ENCODE measurements at regions not wholly inside any gene's neighbourhood (a gene's known extent, or its start where the extent isn't known, plus 50 kb on each side); places are given as distances from the start of the nearest gene placed in this dataset.

DNA sequence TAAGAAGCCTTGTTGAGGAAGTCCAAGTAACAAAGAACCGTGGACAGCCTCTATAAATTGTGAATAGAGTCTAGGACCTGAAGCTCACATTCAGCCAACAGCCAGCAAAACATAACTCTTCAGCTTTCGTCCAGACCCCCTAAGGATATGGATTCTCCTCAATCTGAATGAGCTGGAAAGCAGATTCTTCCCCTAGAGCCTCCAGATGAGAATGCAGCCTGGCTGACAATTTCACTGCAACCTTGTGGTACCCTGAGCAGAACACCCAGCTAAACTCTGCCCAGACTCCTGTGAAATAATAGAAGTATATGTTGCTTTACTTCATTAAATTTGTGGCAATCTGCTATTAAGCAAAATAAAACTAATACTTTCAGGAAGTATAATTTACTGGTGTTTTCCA is 483.5 kb upstream of the SLC8A1 start:
- DNase-seq (ENCODE audit: low read depth, low spot score) (no peak), FAIRE-seq (no peak), ATAC-seq (no peak)
- CTCF ChIA-PET = no interaction called here
- Histone ChIP-seq H3K9ac (ENCODE audit: control insufficient read depth, insufficient read depth, low read length) (no peak overlapping the region), H3K27ac (ENCODE audit: control insufficient read depth, insufficient read depth) (no peak overlapping the region), H3K36me3 (ENCODE audit: control insufficient read depth in 2 of 2, insufficient read depth in 2 of 2, low read length in 1 of 2) (no peaks in the 10 kb centered on the region), H3K4me3 (no peak overlapping the region), H3K79me2 (ENCODE audit: control insufficient read depth, insufficient read depth, low read length) (no peaks in the 10 kb centered on the region), H4K20me1 (ENCODE audit: control insufficient read depth, insufficient read depth) (no peaks in the 10 kb centered on the region), H3K27me3 (replicated peaks in 1 of 2; ENCODE audit: control insufficient read depth in 2 of 2, insufficient read depth in 2 of 2, low read length in 1 of 2) (no peaks in the 10 kb centered on the region), H2AFZ (ENCODE audit: control insufficient read depth, low read depth, low read length) (no peak overlapping the region), H3K4me1 (ENCODE audit: control insufficient read depth, insufficient read depth, low read length) (no peaks in the 10 kb centered on the region), H3K9me3 (replicated peaks; ENCODE audit: control insufficient read depth, insufficient read depth, low read length) (no peaks in the 10 kb centered on the region), H3K4me2 (ENCODE audit: control insufficient read depth, insufficient read depth) (no peak overlapping the region)
- intact Hi-C loops (cut with micrococcal nuclease; ENCODE audit: unreplicated experiment) = no loop called here
- POLR2A ChIA-PET = no interaction called here
- 0% methylated on average over 2 of the region's 2 CpGs for WGBS (ENCODE audit: insufficient coverage, insufficient replicate concordance, low lambda C conversion rate, missing lambda C conversion rate)
- RAD21 ChIA-PET (ENCODE audit: unreplicated experiment) = no interaction called here
- TF ChIP-seq CEBPB (IDR thresholded peaks at IDR 0.05; ENCODE audit: borderline replicate concordance in 1 of 2, low read depth in 2 of 2, low read length in 2 of 2) = no peak
- no peak for TF ChIP-seq SMC3 (IDR thresholded peaks at IDR 0.05; ENCODE audit: borderline replicate concordance, low read length)
- TF ChIP-seq CHD1 (IDR thresholded peaks at IDR 0.05; ENCODE audit: low read depth, low read length) = no peak
- TF ChIP-seq IKZF1 (conservative IDR thresholded peaks at IDR 0.05) = no peak
- in situ Hi-C loops (cut with MboI) = no loop called here
- BruUV-seq (replicated peaks) = no TSS peak
- SMC1A ChIA-PET (ENCODE audit: uncharacterized antibody, unreplicated experiment) = no interaction called here

DNA sequence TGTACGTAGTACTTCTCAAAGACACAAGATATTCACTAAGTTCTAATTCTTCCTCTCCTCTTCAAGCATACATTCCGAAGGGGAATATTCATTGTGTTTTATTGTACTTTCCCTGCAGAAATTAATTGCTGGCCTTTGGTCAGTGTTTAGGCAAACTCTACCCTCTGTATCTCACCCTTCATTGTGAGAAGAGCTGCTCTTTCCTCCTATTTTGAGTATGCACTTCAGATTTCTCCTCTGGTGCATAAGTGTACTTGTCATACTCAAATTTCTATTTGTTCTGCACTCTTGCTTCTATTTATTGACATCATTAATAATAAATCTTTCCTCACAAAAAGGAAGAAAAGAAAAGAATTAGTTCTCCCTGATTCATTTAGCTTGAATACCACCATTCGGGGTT is 485.4 kb upstream of the SLC8A1 start:
- no TSS peak for BruUV-seq (replicated peaks)
- TF ChIP-seq, protein P1, sequence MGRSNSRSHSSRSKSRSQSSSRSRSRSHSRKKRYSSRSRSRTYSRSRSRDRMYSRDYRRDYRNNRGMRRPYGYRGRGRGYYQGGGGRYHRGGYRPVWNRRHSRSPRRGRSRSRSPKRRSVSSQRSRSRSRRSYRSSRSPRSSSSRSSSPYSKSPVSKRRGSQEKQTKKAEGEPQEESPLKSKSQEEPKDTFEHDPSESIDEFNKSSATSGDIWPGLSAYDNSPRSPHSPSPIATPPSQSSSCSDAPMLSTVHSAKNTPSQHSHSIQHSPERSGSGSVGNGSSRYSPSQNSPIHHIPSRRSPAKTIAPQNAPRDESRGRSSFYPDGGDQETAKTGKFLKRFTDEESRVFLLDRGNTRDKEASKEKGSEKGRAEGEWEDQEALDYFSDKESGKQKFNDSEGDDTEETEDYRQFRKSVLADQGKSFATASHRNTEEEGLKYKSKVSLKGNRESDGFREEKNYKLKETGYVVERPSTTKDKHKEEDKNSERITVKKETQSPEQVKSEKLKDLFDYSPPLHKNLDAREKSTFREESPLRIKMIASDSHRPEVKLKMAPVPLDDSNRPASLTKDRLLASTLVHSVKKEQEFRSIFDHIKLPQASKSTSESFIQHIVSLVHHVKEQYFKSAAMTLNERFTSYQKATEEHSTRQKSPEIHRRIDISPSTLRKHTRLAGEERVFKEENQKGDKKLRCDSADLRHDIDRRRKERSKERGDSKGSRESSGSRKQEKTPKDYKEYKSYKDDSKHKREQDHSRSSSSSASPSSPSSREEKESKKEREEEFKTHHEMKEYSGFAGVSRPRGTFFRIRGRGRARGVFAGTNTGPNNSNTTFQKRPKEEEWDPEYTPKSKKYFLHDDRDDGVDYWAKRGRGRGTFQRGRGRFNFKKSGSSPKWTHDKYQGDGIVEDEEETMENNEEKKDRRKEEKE (IDR thresholded peaks at IDR 0.05) = no peak
- TF ChIP-seq, protein P2, sequence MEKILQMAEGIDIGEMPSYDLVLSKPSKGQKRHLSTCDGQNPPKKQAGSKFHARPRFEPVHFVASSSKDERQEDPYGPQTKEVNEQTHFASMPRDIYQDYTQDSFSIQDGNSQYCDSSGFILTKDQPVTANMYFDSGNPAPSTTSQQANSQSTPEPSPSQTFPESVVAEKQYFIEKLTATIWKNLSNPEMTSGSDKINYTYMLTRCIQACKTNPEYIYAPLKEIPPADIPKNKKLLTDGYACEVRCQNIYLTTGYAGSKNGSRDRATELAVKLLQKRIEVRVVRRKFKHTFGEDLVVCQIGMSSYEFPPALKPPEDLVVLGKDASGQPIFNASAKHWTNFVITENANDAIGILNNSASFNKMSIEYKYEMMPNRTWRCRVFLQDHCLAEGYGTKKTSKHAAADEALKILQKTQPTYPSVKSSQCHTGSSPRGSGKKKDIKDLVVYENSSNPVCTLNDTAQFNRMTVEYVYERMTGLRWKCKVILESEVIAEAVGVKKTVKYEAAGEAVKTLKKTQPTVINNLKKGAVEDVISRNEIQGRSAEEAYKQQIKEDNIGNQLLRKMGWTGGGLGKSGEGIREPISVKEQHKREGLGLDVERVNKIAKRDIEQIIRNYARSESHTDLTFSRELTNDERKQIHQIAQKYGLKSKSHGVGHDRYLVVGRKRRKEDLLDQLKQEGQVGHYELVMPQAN (conservative IDR thresholded peaks at IDR 0.05) = no peak
- TF ChIP-seq RBBP5 (conservative IDR thresholded peaks at IDR 0.05) = no peak
- no peak for TF ChIP-seq SMAD1 (IDR thresholded peaks at IDR 0.05; ENCODE audit: low read depth, partially characterized antibody)
- no peak for TF ChIP-seq TCF3 (IDR thresholded peaks at IDR 0.05; ENCODE audit: borderline replicate concordance, insufficient read depth, low read depth, low read length)
- TF ChIP-seq RAD51 (IDR thresholded peaks at IDR 0.05) = no peak
- no peak for TF ChIP-seq MEF2B (IDR thresholded peaks at IDR 0.05; ENCODE audit: partially characterized antibody, poor library complexity, severe bottlenecking)

More for the DNA sequence above, 485.4 kb upstream of the SLC8A1 start:
- no peaks in the 10 kb centered on the region for H3K4me1 ChIP-seq (ENCODE audit: control insufficient read depth, insufficient read depth, low read length)
- ChIA-PET SMC1A (ENCODE audit: uncharacterized antibody, unreplicated experiment) (no interaction called here), RAD21 (ENCODE audit: unreplicated experiment) (no interaction called here), CTCF (no interaction called here), POLR2A (no interaction called here)
- H3K79me2 ChIP-seq (ENCODE audit: control insufficient read depth, insufficient read depth, low read length) = no peaks in the 10 kb centered on the region
- no peak for DNase-seq (ENCODE audit: low read depth, low spot score)
- WGBS (ENCODE audit: insufficient coverage, insufficient replicate concordance, low lambda C conversion rate, missing lambda C conversion rate) = 23% methylated on average over 3 of the region's 3 CpGs
- intact Hi-C loops (cut with micrococcal nuclease; ENCODE audit: unreplicated experiment) (no loop called here), in situ Hi-C loops (cut with MboI) (no loop called here)
- H2AFZ ChIP-seq (ENCODE audit: control insufficient read depth, low read depth, low read length) = no peak overlapping the region
- no peaks in the 10 kb centered on the region for H3K27me3 ChIP-seq (replicated peaks in 1 of 2; ENCODE audit: control insufficient read depth in 2 of 2, insufficient read depth in 2 of 2, low read length in 1 of 2)
- no peak overlapping the region for H3K9ac ChIP-seq (ENCODE audit: control insufficient read depth, insufficient read depth, low read length)
- no peaks in the 10 kb centered on the region for H4K20me1 ChIP-seq (ENCODE audit: control insufficient read depth, insufficient read depth)
- no peak for FAIRE-seq
- H3K4me3 ChIP-seq = no peak overlapping the region
- no peak overlapping the region for H3K27ac ChIP-seq (ENCODE audit: control insufficient read depth, insufficient read depth)
- no peaks in the 10 kb centered on the region for H3K9me3 ChIP-seq (replicated peaks; ENCODE audit: control insufficient read depth, insufficient read depth, low read length)
- no peak for ATAC-seq
- H3K36me3 ChIP-seq (ENCODE audit: control insufficient read depth in 2 of 2, insufficient read depth in 2 of 2, low read length in 1 of 2) = no peaks in the 10 kb centered on the region
- H3K4me2 ChIP-seq (ENCODE audit: control insufficient read depth, insufficient read depth) = no peak overlapping the region

Measured in GM12878 (cell line).